HUES48 (cell line): ENCODE measurements at regions not wholly inside any gene's neighbourhood (a gene's known extent, or its start where the extent isn't known, plus 50 kb on each side); places are given as distances from the start of the nearest gene placed in this dataset.
"Not testable (repeated sequence)": the region's sequence is repeated elsewhere in the genome, so short reads cannot be mapped to it uniquely, and the experiment has no call there.

ENCODE experiments used
- H3K27ac ChIP-seq: one replicate; pipeline ENCODE4 v1.7.0; 2013; ENCODE audit warnings: low read depth, low read length, inconsistent platforms
- H3K27me3 ChIP-seq: 2 replicates; pipeline ENCODE4 v1.6.1; 2013; ENCODE audit warnings: mild to moderate bottlenecking, low read length; ENCODE audit not compliant: control insufficient read depth, insufficient read depth
- H3K36me3 ChIP-seq: 2 replicates; pipeline ENCODE4 v1.6.1; 2013; ENCODE audit warnings: low read length; ENCODE audit not compliant: control insufficient read depth, insufficient read depth
- H3K4me1 ChIP-seq: 2 replicates; pipeline ENCODE4 v1.6.1; 2013; ENCODE audit warnings: mild to moderate bottlenecking, low read length; ENCODE audit not compliant: control insufficient read depth, insufficient read depth
- H3K4me3 ChIP-seq: 2 replicates; pipeline ENCODE4 v1.5.1; 2013; ENCODE audit warnings: mild to moderate bottlenecking, low read depth, low read length
- H3K9ac ChIP-seq: 2 replicates; pipeline ENCODE4 v1.6.1; 2013; ENCODE audit warnings: mild to moderate bottlenecking, low read depth, low read length, moderate library complexity
- H3K9me3 ChIP-seq: 2 replicates; pipeline ENCODE4 v1.6.1; 2013; ENCODE audit warnings: low read length; ENCODE audit not compliant: control insufficient read depth, insufficient read depth

- Histone ChIP-seq H3K4me3 (no peak overlapping the region), H3K36me3 (no peaks in the 10 kb centered on the region), H3K27ac (no peak overlapping the region), H3K9ac (no peak overlapping the region), H3K27me3 (no peaks in the 10 kb centered on the region), H3K9me3 (no peaks in the 10 kb centered on the region), H3K4me1 (no peaks in the 10 kb centered on the region)
Observed at GRCh38 chr15:93779341-93779740, 452.0 kb upstream of the MCTP2 start.

GRCh38 chr15:93771196-93772030, 459.9 kb upstream of the MCTP2 start:
- Histone ChIP-seq H3K9me3 (no peaks in the 10 kb centered on the region), H3K4me1 (peaks cover 4% of the 10 kb centered on the region), H3K4me3 (no peak overlapping the region), H3K27ac (no peak overlapping the region), H3K27me3 (no peaks in the 10 kb centered on the region), H3K36me3 (no peaks in the 10 kb centered on the region), H3K9ac (no peak overlapping the region)

GRCh38 chr15:93770788-93771187, 460.6 kb upstream of the MCTP2 start:
- no peak overlapping the region for H3K4me3 ChIP-seq
- H3K9me3 ChIP-seq: no peaks in the 10 kb centered on the region
- H3K36me3 ChIP-seq: no peaks in the 10 kb centered on the region
- peaks cover 4% of the 10 kb centered on the region for H3K4me1 ChIP-seq
- no peak overlapping the region for H3K9ac ChIP-seq
- H3K27me3 ChIP-seq: no peaks in the 10 kb centered on the region
- no peak overlapping the region for H3K27ac ChIP-seq

GRCh38 chr15:93762036-93762435, 469.3 kb upstream of the MCTP2 start:
- Histone ChIP-seq H3K4me3 (no peak overlapping the region), H3K27me3 (no peaks in the 10 kb centered on the region), H3K9me3 (no peaks in the 10 kb centered on the region), H3K9ac (no peak overlapping the region), H3K36me3 (no peaks in the 10 kb centered on the region), H3K4me1 (no peaks in the 10 kb centered on the region), H3K27ac (no peak overlapping the region)

- Histone ChIP-seq H3K9ac (no peak overlapping the region), H3K27me3 (no peaks in the 10 kb centered on the region)
Observed at GRCh38 chr15:93759629-93760028, 471.7 kb upstream of the MCTP2 start.

GRCh38 chr15:93758824-93759223, 472.5 kb upstream of the MCTP2 start:
- H3K4me3 ChIP-seq: no peak overlapping the region
- H3K27me3 ChIP-seq: no peaks in the 10 kb centered on the region
- H3K36me3 ChIP-seq: no peaks in the 10 kb centered on the region
- H3K9ac ChIP-seq: no peak overlapping the region
- H3K4me1 ChIP-seq: no peaks in the 10 kb centered on the region
- no peak overlapping the region for H3K27ac ChIP-seq
- H3K9me3 ChIP-seq: no peaks in the 10 kb centered on the region

More at GRCh38 chr15:93759629-93760028, 471.7 kb upstream of the MCTP2 start:
- H3K27ac ChIP-seq: no peak overlapping the region
- H3K36me3 ChIP-seq: no peaks in the 10 kb centered on the region
- no peaks in the 10 kb centered on the region for H3K9me3 ChIP-seq
- no peak overlapping the region for H3K4me3 ChIP-seq
- no peaks in the 10 kb centered on the region for H3K4me1 ChIP-seq

- no peak overlapping the region for H3K27ac ChIP-seq
- no peaks in the 10 kb centered on the region for H3K4me1 ChIP-seq
- H3K9ac ChIP-seq: no peak overlapping the region
- no peaks in the 10 kb centered on the region for H3K9me3 ChIP-seq
- H3K4me3 ChIP-seq: no peak overlapping the region
- H3K27me3 ChIP-seq: no peaks in the 10 kb centered on the region
- no peaks in the 10 kb centered on the region for H3K36me3 ChIP-seq
Observed at GRCh38 chr15:93748710-93749109, 482.7 kb upstream of the MCTP2 start.

GRCh38 chr15:93734976-93735375, 496.4 kb upstream of the MCTP2 start:
- H3K9me3 ChIP-seq: peaks cover 30% of the 10 kb centered on the region
- not testable (repeated sequence) for H3K27me3 ChIP-seq, H3K9ac ChIP-seq, H3K27ac ChIP-seq, H3K4me3 ChIP-seq, H3K36me3 ChIP-seq, H3K4me1 ChIP-seq

- Histone ChIP-seq H3K9me3 (peaks cover 14% of the 10 kb centered on the region), H3K9ac (no peak overlapping the region), H3K36me3 (no peaks in the 10 kb centered on the region), H3K4me1 (0 out of 2 replicates have a peak, but pooled peaks cover 2% of the 10 kb centered on the region), H3K4me3 (no peak overlapping the region), H3K27me3 (no peaks in the 10 kb centered on the region), H3K27ac (no peak overlapping the region)
Observed at GRCh38 chr15:93730724-93731123, 500.6 kb upstream of the MCTP2 start.

GRCh38 chr15:93722165-93722564, 509.2 kb upstream of the MCTP2 start:
- H3K9ac ChIP-seq: no peak overlapping the region
- no peaks in the 10 kb centered on the region for H3K27me3 ChIP-seq
- H3K4me3 ChIP-seq: no peak overlapping the region
- no peaks in the 10 kb centered on the region for H3K4me1 ChIP-seq
- H3K36me3 ChIP-seq: no peaks in the 10 kb centered on the region
- no peak overlapping the region for H3K27ac ChIP-seq
- no peaks in the 10 kb centered on the region for H3K9me3 ChIP-seq

GRCh38 chr15:93720607-93721006, 510.8 kb upstream of the MCTP2 start:
- H3K9ac ChIP-seq: no peak overlapping the region
- no peaks in the 10 kb centered on the region for H3K36me3 ChIP-seq

More at GRCh38 chr15:93720607-93721006, 510.8 kb upstream of the MCTP2 start:
- no peak overlapping the region for H3K27ac ChIP-seq
- no peaks in the 10 kb centered on the region for H3K9me3 ChIP-seq
- H3K27me3 ChIP-seq: no peaks in the 10 kb centered on the region
- H3K4me3 ChIP-seq: no peak overlapping the region
- no peaks in the 10 kb centered on the region for H3K4me1 ChIP-seq
